ENCODE measurements at regions not wholly inside any gene's neighbourhood (a gene's known extent, or its start where the extent isn't known, plus 50 kb on each side); places are given as distances from the start of the nearest gene placed in this dataset.
"Not testable (repeated sequence)": the region's sequence is repeated elsewhere in the genome, so short reads cannot be mapped to it uniquely, and the experiment has no call there.

GRCh38 chr16:48003206-48003907 lies 152.4 kb downstream of the ABCC12 start:
- DNase-seq (ENCODE audit: low read depth) = no peak

GRCh38 chr16:48001324-48001895 lies 154.4 kb downstream of the ABCC12 start:
- no peak for DNase-seq (ENCODE audit: low read depth)

- DNase-seq (ENCODE audit: low read depth) = no peak
Measured at GRCh38 chr16:48000622-48001021, 155.2 kb downstream of the ABCC12 start.

- no peak for DNase-seq (ENCODE audit: low read depth)
Measured at GRCh38 chr16:47999595-47999994, 156.2 kb downstream of the ABCC12 start.

GRCh38 chr16:47995354-47995753 lies 160.4 kb downstream of the ABCC12 start:
- DNase-seq (ENCODE audit: low read depth) = no peak

- no peak for DNase-seq (ENCODE audit: low read depth)
Measured at GRCh38 chr16:47991491-47991890, 164.3 kb downstream of the ABCC12 start.

GRCh38 chr16:47990676-47991075 lies 165.1 kb downstream of the ABCC12 start:
- no peak for DNase-seq (ENCODE audit: low read depth)

GRCh38 chr16:47987136-47987535 lies 168.7 kb downstream of the ABCC12 start:
- no peak for DNase-seq (ENCODE audit: low read depth)

GRCh38 chr16:47986031-47986430 lies 169.8 kb downstream of the ABCC12 start:
- DNase-seq (ENCODE audit: low read depth) = no peak

GRCh38 chr16:47984669-47985068 lies 171.1 kb downstream of the ABCC12 start:
- no peak for DNase-seq (ENCODE audit: low read depth)

- no peak for DNase-seq (ENCODE audit: low read depth)
Measured at GRCh38 chr16:47983999-47984580, 171.7 kb downstream of the ABCC12 start.

- no peak for DNase-seq (ENCODE audit: low read depth)
Measured at GRCh38 chr16:47980212-47980611, 175.6 kb downstream of the ABCC12 start.

GRCh38 chr16:47979616-47980182 lies 176.1 kb downstream of the ABCC12 start:
- DNase-seq (ENCODE audit: low read depth) = no peak

- DNase-seq (ENCODE audit: low read depth) = no peak
Measured at GRCh38 chr16:47979164-47979520, 176.7 kb downstream of the ABCC12 start.

GRCh38 chr16:47978491-47979163 lies 177.2 kb downstream of the ABCC12 start:
- no peak for DNase-seq (ENCODE audit: low read depth)

GRCh38 chr16:47977802-47978201 lies 178.0 kb downstream of the ABCC12 start:
- DNase-seq (ENCODE audit: low read depth) = no peak

GRCh38 chr16:47976636-47977210 lies 179.1 kb downstream of the ABCC12 start:
- no peak for DNase-seq (ENCODE audit: low read depth)

GRCh38 chr16:47974971-47975370 lies 180.8 kb downstream of the ABCC12 start:
- not testable (repeated sequence) for DNase-seq (ENCODE audit: low read depth)

- no peak for DNase-seq (ENCODE audit: low read depth)
Measured at GRCh38 chr16:47973552-47973951, 182.2 kb downstream of the ABCC12 start.

GRCh38 chr16:47972246-47972985 lies 183.4 kb downstream of the ABCC12 start:
- DNase-seq (ENCODE audit: low read depth) = no peak

GRCh38 chr16:47971225-47971624 lies 184.6 kb downstream of the ABCC12 start:
- DNase-seq (ENCODE audit: low read depth) = no peak
